GM21786 (cell line): ENCODE measurements at regions not wholly inside any gene's neighbourhood (a gene's known extent, or its start where the extent isn't known, plus 50 kb on each side); places are given as distances from the start of the nearest gene placed in this dataset.

Source experiments
- ATAC-seq: cut with Tn5 transposase; IDR thresholded peaks from one replicate; pipeline ENCODE4 v1.9.1; 2021; ENCODE audit not compliant: unreplicated experiment

DNA sequence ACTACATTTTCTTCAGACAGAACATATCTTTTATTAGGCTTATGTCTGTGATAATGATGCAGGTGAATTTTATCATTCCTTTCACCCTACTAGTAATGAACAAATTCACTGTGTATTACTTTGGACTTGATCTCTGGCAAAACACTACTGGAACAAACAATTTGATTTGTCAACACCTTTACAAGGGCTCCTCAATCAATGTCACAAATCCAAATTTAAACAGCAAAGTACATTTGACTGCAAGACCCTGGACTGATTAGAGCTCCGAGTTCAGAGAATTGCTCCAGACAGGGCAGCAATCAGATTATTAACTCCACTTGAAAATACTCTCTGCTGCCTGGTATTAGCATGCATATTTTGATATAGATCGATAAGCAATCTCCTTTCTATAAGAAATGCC, 547.6 kb upstream of the SALL1 start:
- ATAC-seq = no peak

DNA sequence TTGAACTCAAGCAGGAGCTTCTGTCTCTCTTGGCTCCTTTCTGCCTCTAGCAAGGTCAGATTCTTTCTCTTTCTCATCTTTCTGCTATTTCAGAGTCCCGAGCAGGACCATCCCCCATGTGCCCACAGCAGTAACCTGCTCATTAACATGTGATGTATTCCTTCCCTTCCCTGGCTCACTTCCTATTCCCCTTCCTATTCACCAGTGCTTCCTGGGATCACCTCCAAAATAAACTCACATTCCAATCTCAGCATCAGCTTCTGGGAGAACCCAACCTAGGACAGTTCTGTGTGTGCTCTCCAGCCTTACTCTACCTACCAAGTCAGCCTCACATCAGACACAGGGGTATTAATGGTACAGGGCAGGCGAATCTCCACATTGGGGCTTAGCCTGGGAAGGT, 546.4 kb upstream of the SALL1 start:
- no peak for ATAC-seq

DNA sequence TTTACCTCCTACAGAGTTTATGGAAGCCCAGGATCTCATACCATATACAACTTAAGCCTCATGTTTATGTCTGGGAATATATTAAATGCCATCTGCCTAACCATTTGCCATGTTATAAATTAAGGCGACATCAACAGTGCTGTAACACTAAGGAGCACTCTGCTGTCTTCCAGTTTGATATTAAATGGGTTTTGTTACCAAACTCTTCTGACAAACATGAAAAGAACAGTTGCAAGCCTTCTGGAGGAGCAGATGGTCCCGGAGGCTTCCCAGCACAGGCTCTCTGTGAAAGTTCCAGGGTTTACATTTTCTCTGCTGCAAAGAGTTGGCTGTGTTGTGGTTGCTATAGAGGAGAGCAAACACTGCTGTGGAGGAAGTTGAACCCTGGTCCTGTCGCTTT, 545.3 kb upstream of the SALL1 start:
- ATAC-seq = no peak

DNA sequence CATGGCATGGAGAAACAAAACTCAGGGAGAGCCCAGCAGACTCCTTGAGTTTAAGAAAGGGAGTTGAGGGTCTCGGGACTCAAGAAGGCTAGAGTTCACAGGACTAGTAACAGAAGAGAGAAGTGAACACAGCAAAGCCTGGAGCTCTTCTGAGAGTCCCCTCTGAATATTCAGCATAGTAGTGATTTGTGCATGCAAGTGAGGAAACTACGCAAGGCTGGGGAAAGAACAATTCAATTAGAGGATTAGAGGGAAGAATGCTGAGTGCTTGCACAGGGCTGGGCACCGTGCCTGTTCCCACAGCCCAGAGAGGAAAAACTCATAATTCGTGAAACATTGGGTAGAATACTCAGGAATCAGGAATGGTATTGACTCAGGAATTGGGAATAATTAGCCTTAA, 540.0 kb upstream of the SALL1 start:
- ATAC-seq = no peak

DNA sequence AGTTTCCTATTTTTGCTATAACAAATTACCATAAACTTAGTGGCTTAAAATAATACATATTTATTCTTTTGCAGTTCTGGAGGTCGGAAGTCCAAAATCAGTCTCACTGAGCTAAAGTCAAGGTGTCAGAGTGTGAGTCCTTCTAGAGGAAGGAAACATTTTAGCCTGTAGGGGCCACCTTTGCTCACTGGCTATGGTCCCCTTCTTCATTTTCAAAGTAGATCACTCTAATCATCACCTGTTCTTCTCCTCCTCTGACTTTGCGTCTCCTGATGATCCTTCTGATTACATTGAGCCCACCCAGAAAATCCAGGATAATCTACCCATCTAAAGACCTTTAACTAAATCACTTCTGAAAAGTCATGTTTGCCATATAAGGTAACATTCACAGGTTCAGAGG, 534.4 kb upstream of the SALL1 start:
- no peak for ATAC-seq

DNA sequence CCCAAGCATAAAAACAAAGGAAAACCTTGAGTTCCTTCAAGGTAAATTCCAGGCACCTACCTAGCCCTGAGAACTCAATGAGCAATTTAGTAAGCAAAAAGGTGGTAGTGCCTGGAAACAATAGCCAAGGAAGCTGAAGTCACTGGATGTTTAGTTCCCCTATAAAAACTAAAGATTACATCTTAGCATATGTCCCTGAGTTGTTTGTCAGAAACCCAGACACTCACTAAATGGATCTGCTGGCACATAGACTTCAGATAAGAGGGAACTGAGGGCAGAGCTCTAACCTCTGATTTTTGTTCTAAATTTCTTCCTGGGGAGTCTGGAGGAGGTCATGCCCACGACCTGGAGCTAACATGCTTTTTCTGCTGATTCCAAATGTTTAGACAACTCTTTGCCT, 532.8 kb upstream of the SALL1 start:
- no peak for ATAC-seq

DNA sequence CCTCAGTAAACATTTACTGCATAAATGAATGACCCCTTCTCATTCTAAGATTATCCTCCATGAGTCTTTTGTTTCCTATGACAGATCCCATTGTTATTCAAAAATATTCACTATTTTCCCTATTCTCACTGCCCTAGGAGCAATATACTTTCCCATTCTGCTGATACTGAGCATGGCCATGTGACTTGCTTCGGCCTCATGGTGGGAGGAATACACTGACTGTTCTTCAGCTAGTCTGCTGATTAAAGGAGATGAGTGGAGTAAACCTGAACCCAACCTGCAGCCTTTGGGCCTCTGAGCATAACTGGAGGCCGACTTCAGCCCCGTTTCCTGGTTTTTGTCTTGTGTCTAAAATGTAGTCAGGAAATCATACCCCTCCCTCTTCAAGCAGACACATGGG, 531.8 kb upstream of the SALL1 start:
- no peak for ATAC-seq

DNA sequence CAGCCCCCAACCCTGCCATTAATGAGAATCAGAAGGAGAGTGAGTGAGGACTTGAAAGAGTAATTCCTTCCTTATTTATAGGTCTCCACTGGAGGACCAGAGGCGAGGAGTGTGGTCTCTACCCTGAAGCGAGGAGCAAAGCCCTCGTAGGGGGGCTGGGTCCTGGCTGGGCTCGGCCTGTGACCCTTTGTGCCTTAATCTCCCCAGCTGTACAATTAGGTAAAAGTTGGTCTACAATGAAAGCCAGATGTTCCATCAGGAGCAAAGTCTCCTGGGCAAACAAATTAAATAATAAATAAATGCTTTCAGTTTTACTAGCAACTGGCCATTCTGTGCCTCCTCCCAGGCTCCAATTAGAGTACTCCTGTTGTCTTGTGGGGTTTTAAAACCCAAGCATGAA, 523.5 kb upstream of the SALL1 start:
- ATAC-seq = no peak

DNA sequence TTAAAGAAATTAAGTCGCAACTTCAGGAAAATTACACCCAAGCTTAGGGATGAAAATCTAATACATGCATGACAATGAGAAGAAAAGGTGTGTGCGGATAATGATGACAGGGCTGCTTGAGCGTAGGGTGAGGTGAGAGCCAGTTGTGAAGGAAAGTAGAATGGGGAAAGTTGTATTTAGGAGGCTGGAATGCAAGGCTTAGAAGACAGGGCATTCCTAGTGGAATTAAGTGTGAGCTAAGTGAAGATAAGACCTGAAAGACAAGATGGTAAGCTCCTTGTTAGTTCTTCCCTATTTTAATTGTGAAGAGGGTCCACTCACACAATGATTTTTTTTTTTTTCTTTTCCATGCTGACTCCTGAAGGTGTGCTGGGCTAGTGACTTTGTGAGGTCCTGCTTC, 519.5 kb upstream of the SALL1 start:
- ATAC-seq = no peak

DNA sequence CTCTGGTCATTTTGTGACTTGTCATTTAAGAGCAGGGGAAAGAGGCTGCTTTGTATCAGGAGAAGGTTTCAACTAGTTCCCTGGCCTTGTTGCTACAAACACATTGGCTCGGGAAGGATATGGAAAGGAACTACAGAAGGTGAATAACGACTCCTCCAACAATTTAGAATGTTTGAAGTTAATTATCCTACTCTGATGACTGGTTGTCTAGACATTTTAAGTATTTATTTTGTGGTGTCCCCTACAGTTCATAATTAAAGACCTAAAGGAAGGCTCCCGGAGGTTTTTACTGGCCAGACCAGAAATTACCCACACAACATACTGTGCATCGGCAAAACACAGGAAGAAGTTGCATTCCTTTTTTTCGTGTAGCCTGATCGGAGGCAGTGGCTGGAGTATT, 515.8 kb upstream of the SALL1 start:
- ATAC-seq = no peak

DNA sequence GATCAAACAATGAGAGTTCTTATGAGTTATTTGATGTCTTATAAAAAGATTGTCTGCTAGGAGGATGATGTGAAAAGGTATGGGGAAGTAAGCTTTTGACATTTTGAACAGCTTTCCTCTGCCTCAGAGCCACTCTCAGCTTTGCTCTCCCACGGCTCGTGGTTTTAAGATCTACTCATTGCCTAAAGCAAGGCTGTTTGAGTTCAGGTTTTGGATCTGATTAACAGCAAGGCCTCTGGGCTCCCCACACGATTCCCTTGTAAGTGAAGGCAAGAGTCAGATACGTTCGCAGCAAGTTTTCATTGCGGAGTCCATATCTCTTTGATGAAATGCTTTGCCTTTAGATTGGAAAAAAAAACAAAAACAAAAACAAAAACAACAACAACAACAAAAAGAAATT, 515.0 kb upstream of the SALL1 start:
- no peak for ATAC-seq

DNA sequence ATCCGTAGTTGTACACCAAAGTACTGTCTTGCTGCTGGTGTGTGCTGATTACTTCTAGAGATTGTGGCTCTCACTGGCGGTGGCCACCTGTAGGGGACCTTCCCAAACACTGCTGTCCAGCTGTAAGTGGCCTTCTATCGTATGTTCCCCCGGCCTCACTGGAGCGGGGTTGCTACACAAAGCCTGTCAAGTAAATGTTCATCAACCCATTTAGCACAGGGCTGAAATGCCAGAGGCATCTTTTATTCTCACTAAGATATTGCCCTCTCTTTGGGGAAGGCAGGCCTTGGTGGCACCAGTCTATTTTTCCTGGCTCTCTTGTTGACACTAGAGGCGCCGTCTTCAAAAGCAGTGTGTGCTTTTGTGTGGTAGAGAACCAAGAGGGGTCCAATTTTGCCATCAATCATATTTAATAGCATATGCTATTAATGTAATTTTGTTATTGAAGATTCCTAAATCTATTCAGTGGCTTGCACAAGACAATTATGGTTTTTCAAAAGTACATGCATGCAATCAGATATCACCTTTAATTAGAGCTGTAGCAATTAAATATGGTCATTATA, 514.4 kb upstream of the SALL1 start:
- ATAC-seq = no peak

DNA sequence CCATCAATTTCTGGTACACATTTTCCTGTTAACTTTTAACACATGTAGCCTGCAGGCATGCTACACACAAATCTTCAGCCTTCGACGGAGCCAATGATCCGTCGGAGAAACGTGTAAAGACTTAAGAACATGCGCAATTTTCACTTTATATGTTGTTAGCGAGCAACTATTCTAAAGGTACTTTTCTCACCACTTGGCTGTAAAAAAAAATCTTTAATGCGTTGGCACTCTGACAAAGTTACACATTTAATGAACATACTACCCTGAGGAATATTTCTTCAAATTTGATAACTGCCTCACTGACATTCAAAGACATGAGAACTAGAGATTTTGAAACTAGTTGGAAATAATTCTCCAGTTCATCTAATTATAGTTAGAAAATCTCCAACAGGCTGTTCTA, 507.5 kb upstream of the SALL1 start:
- ATAC-seq = no peak

DNA sequence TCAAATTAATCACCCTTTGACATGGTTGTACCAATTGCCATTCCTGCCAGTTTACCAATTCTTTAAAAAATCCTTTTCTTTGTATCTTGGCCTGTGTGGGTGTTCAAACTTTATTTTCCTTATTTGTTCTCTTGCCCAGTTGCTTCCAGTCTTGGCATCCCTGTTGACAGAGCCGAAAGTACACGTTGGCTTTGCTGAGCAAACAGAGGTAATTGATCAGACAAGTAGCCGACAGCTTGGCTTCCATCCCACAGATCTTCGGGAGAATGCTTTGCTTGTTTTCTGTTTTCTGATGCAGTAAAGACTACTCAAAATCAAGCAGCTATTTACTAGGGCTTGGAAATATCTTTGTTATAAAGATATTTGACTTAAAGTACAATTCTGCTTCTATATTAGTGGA, 506.8 kb upstream of the SALL1 start:
- ATAC-seq = no peak

DNA sequence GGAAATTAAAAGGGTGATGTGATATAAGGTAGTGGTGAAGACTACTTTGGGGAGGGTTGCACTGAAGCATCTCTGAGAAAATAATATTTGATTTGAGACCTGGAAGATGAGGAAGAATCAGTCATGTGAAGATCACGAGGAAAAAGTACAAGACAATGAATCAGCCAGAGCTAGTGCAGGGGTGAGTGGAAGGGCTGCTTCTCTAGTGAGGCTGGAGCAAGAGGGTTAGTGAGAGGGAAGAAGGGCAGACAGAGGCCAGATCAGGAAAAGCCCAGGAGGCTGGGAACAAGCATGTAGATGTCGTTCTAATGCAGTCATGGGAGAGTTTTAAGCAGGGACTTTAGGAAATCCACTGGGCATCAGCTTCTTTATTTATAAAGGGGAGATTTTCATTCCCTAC, 504.2 kb upstream of the SALL1 start:
- ATAC-seq = no peak

DNA sequence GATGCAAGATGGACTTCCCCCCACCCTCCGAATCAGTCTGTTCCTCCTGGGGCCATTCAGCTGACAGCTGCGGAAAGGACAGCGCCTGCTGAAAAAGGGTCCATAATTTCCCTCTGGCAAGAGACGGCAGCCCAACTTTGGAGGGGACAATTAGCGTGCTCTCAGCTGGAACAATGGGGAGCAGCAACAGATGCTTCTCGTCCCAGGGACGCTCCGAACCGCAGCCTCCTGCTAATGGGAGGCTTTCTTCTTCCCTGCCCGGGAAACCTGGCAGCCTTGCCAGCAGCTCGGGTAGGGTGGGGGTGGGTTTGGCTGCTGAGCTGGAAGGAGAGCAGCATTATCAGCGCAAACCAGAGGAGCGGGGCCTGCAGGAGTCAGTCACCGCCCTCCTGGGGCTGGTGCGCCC, 500.0 kb upstream of the SALL1 start:
- ATAC-seq = no peak

DNA sequence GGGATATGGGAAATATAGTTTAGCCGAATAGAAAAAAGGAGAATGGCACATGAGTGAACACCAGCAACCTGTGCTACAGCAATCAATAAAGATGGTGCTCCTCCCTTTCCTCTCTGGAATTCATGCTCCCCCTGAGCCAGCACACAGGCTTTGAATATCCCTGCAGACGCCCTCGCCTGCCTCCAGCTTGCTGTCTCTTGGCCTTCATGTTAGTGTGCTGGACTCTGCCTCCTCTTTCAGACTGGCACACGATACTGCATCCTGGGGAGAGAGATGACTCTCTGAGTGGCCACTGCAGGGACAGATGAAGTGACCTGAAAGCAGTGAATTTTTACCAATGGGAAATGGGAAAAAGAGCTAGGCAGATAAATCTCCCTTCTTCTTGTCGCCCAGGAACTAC, 498.6 kb upstream of the SALL1 start:
- ATAC-seq = no peak

DNA sequence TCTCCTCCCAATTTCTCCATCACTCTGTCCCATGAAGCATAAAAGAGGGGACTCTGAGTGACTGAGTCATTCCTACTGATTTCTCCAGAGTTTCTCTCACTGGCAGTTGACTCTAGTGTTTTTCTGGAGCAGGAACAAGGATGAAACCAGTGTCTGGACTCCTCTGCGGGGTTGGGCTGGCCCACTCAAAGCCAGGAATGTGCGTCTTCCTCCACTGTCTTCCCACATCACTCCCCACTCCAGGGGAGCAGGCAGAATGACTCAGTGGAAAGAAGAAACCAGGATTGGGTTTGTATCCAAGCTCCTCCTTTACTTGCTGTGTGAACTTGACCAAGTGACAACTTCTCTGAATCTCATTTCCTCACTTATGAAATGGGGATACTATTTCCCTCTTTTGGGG, 497.5 kb upstream of the SALL1 start:
- ATAC-seq = no peak

DNA sequence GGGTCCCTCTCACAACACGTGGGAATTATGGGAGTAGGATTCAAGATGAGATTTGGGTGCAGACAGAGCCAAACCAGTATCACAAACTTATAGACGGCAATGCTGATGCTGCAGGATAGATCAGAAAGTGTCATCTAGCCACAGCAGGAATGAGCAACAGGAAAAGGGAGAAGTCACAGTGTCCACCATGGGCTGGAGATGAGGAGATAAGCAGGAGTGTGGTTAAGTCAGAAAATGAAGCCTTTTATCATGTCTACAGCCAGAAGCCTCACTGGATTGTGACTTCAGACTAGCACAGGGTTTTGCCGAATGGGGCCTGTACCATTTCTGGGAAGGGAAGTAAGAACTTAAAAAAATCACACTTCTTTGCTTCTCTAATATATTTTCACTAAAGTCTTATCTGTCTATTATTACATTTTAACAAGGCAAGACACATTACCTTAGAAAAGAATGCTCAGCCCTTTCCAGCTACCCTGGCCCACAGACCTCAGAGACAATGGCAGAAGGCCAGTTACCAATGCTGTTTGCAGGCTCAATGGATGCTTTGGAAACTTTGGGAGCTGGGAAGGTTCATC, 490.2 kb upstream of the SALL1 start:
- ATAC-seq = no peak

DNA sequence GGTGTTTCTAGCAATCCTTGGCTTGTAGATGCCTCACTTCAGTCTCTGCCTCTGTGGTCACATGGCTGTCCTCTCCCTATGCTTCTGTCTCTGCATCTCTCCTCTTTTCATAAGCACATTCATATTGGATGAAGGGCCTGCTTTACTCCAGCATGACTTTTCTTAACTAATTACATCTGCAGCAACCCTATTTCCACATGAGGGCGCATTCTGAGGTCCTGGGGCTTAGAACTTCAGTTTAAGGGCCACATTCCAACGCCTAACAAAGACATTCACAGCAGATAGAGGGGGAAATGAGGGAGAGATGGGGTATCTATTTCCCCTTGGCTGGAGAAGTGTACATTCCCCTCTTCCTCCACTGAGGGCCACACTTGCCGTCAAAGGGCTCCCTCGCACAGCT, 489.1 kb upstream of the SALL1 start:
- no peak for ATAC-seq

DNA sequence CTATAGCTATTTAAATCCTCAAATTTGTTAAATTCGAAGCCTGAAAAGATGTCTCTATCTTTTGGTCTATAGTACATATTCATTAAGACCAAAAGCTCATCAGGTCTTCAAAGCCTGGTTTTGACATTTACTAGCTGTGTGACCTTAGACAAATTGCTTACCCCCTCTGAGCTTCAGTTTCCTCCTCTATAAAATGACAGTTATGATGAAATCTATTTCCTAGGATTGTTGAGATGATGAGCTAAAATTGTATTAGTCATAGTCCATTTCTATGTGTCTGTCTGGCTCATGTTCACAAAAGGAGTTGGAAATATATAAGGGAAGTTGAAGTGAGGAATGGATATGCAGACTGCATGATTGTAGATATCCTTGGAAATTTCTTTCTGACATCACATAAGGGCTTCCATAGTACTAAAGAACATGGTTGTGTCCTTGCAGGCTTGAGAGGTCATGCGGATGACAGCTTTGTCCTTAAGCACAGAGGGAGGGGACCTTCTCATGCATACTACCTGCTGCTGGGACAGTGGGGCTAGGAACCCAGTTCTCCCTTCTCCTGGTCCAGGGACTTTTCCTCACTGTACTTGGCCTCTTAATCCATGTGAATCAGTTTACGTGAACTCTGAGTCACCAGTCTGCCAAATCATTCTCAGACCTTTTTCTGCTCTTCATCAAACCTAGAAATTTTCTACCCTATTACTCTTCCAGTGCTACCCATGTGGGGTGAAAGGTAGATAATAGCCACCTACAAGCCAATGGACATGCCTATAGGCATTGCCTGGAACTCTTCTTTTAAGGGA, 487.5 kb upstream of the SALL1 start:
- ATAC-seq = no peak

DNA sequence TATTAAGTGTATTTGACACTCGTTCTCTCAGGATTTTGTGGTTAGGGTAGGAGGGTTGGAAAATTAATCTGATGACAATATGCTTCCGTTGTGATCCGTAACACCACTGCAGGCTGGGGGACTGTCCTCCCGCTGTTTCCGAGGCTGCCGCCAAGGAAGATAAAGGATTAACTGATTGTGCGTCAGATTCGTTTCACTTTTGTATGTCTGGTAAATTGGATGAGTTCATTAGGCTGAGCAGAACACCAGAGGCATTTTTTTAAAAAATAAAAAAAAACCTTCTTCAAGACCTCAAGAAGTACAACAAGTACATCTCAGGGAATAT, 486.7 kb upstream of the SALL1 start:
- no peak for ATAC-seq
